DND-41 (cell line): ENCODE measurements at regions not wholly inside any gene's neighbourhood (a gene's known extent, or its start where the extent isn't known, plus 50 kb on each side); places are given as distances from the start of the nearest gene placed in this dataset.

Experiments used
- ATAC-seq: fragments of 200-7000 bp; cut with Tn5 transposase; 3 replicates; pipeline ENCODE4 v1.9.1; 2021; ENCODE audit warnings: low read depth; ENCODE audit not compliant: insufficient read depth
- DNase-seq: peaks from one replicate; pipeline ENCODE4 v3.0.0-alpha.2; 2020
- H2AFZ ChIP-seq: 2 replicates; pipeline ENCODE4 v1.6.0; 2012; ENCODE audit warnings: low read depth, low read length
- H3K27ac ChIP-seq: 2 replicates; pipeline ENCODE4 v1.5.1; 2012; ENCODE audit warnings: low read length, inconsistent platforms
- H3K27me3 ChIP-seq: fragments of 200-600 bp; sonication (generic); 2 replicates; pipeline ENCODE4 v1.6.0; 2012; ENCODE audit warnings: low read length, mild to moderate bottlenecking, inconsistent platforms; ENCODE audit not compliant: insufficient read depth, poor library complexity
- H3K36me3 ChIP-seq: 2 replicates; pipeline ENCODE4 v1.5.1; 2012; ENCODE audit warnings: low read length, inconsistent platforms; ENCODE audit not compliant: insufficient read depth
- H3K4me1 ChIP-seq: 2 replicates; pipeline ENCODE4 v1.5.1; 2012; ENCODE audit warnings: mild to moderate bottlenecking, low read length; ENCODE audit not compliant: insufficient read depth
- H3K4me2 ChIP-seq: 2 replicates; pipeline ENCODE4 v1.6.0; 2012; ENCODE audit warnings: mild to moderate bottlenecking, moderate library complexity, low read length, inconsistent platforms; ENCODE audit not compliant: insufficient read depth
- H3K4me3 ChIP-seq, 2 experiments: fragments of 200-600 bp in 1 of 2; shearing (Covaris generic) in 1 of 2; 2 replicates each; pipeline ENCODE4 v1.5.1; 2012 to 2016; ENCODE audit warnings: inconsistent platforms in 2 of 2, low read length in 2 of 2, mild to moderate bottlenecking in 2 of 2, low read depth in 1 of 2, moderate library complexity in 1 of 2
- H3K79me2 ChIP-seq: 2 replicates; pipeline ENCODE4 v1.6.0; 2012; ENCODE audit warnings: low read length, inconsistent platforms; ENCODE audit not compliant: insufficient read depth
- H3K9ac ChIP-seq: 2 replicates; pipeline ENCODE4 v1.6.0; 2012; ENCODE audit warnings: low read depth, mild to moderate bottlenecking, inconsistent platforms, low read length, moderate library complexity
- H3K9me3 ChIP-seq: 2 replicates; pipeline ENCODE4 v1.5.1; 2012; ENCODE audit warnings: low read length, moderate library complexity, mild to moderate bottlenecking, inconsistent platforms; ENCODE audit not compliant: insufficient read depth, severe bottlenecking
- H4K20me1 ChIP-seq: 2 replicates; pipeline ENCODE4 v1.6.0; 2012; ENCODE audit warnings: low read length; ENCODE audit not compliant: insufficient read depth
- CTCF ChIP-seq: IDR thresholded peaks from 2 replicates; pipeline ENCODE4 v1.5.1; 2012; ENCODE audit warnings: borderline replicate concordance, low read length, moderate library complexity, mild to moderate bottlenecking; ENCODE audit not compliant: poor library complexity, severe bottlenecking; ENCODE audit errors: extremely low read depth
- EZH2 ChIP-seq: IDR thresholded peaks from 3 replicates; pipeline ENCODE4 v1.6.1; 2012; ENCODE audit warnings: borderline replicate concordance, low read depth, mild to moderate bottlenecking, moderate library complexity, low read length, inconsistent platforms; ENCODE audit not compliant: severe bottlenecking

- Histone ChIP-seq H3K27ac (no peak overlapping the region), H3K4me1 (no peaks in the 10 kb centered on the region), H3K9ac (no peak overlapping the region), H3K9me3 (peaks cover 7% of the 10 kb centered on the region), H2AFZ (no peak overlapping the region), H3K36me3 (no peaks in the 10 kb centered on the region), H3K4me2 (no peak overlapping the region), H4K20me1 (no peaks in the 10 kb centered on the region), H3K4me3 (no peak overlapping the region), H3K27me3 (no peaks in the 10 kb centered on the region), H3K79me2 (no peaks in the 10 kb centered on the region)
- TF ChIP-seq CTCF: no peak
- no peak for TF ChIP-seq EZH2
- DNase-seq (no peak), ATAC-seq (no peak)
Measured at GRCh38 chr15:31495281-31495680, 168.6 kb downstream of the KLF13 start.

- Histone ChIP-seq H3K36me3 (no peaks in the 10 kb centered on the region), H4K20me1 (no peaks in the 10 kb centered on the region), H3K4me2 (no peak overlapping the region), H3K27me3 (peaks cover 5% of the 10 kb centered on the region), H3K4me1 (no peaks in the 10 kb centered on the region), H2AFZ (no peak overlapping the region), H3K9ac (no peak overlapping the region), H3K27ac (no peak overlapping the region), H3K4me3 (no peak overlapping the region), H3K9me3 (no peaks in the 10 kb centered on the region), H3K79me2 (no peaks in the 10 kb centered on the region)
- TF ChIP-seq EZH2 (no peak), CTCF (no peak)
- DNase-seq: no peak
- no peak for ATAC-seq
Measured at GRCh38 chr15:31497838-31498237, 171.2 kb downstream of the KLF13 start.

GRCh38 chr15:31498329-31498728 is 171.7 kb downstream of the KLF13 start:
- Histone ChIP-seq H3K9me3 (no peaks in the 10 kb centered on the region), H3K4me3 (no peak overlapping the region), H3K27ac (no peak overlapping the region), H3K4me2 (no peak overlapping the region), H2AFZ (no peak overlapping the region), H3K36me3 (no peaks in the 10 kb centered on the region), H3K4me1 (no peaks in the 10 kb centered on the region), H3K9ac (no peak overlapping the region), H4K20me1 (no peaks in the 10 kb centered on the region), H3K79me2 (no peaks in the 10 kb centered on the region), H3K27me3 (peaks cover 5% of the 10 kb centered on the region)
- no peak for ATAC-seq
- no peak for TF ChIP-seq EZH2
- no peak for TF ChIP-seq CTCF
- DNase-seq: no peak

- no peak overlapping the region for H2AFZ ChIP-seq
- DNase-seq (no peak), ATAC-seq (no peak)
- no peak overlapping the region for H3K4me3 ChIP-seq
- no peaks in the 10 kb centered on the region for H4K20me1 ChIP-seq
- H3K4me2 ChIP-seq: no peak overlapping the region
- peaks cover 5% of the 10 kb centered on the region for H3K27me3 ChIP-seq
- no peak overlapping the region for H3K9ac ChIP-seq
- no peaks in the 10 kb centered on the region for H3K36me3 ChIP-seq
- no peaks in the 10 kb centered on the region for H3K4me1 ChIP-seq
- no peaks in the 10 kb centered on the region for H3K79me2 ChIP-seq
- no peaks in the 10 kb centered on the region for H3K9me3 ChIP-seq
- no peak overlapping the region for H3K27ac ChIP-seq
- TF ChIP-seq EZH2: no peak
- TF ChIP-seq CTCF: no peak
Measured at GRCh38 chr15:31498756-31499155, 172.1 kb downstream of the KLF13 start.
